ENCODE measurements at regions not wholly inside any gene's neighbourhood (a gene's known extent, or its start where the extent isn't known, plus 50 kb on each side); places are given as distances from the start of the nearest gene placed in this dataset.

GRCh38 chr4:188717661-188718060, 578.4 kb downstream of the TRIML1 start:
- Histone ChIP-seq H3K9me3 (no peaks in the 10 kb centered on the region), H3K27me3 (no peaks in the 10 kb centered on the region), H3K4me1 (no peaks in the 10 kb centered on the region), H3K36me3 (no peaks in the 10 kb centered on the region), H3K4me3 (no peak overlapping the region), H3K27ac (no peak overlapping the region)
- no peak for DNase-seq (ENCODE audit: low spot score in 2 of 2)
- TF ChIP-seq, protein P1, sequence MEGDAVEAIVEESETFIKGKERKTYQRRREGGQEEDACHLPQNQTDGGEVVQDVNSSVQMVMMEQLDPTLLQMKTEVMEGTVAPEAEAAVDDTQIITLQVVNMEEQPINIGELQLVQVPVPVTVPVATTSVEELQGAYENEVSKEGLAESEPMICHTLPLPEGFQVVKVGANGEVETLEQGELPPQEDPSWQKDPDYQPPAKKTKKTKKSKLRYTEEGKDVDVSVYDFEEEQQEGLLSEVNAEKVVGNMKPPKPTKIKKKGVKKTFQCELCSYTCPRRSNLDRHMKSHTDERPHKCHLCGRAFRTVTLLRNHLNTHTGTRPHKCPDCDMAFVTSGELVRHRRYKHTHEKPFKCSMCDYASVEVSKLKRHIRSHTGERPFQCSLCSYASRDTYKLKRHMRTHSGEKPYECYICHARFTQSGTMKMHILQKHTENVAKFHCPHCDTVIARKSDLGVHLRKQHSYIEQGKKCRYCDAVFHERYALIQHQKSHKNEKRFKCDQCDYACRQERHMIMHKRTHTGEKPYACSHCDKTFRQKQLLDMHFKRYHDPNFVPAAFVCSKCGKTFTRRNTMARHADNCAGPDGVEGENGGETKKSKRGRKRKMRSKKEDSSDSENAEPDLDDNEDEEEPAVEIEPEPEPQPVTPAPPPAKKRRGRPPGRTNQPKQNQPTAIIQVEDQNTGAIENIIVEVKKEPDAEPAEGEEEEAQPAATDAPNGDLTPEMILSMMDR (IDR thresholded peaks at IDR 0.05): no peak
- TF ChIP-seq POLR2AphosphoS5 (IDR thresholded peaks at IDR 0.05) (no peak), POLR2A (IDR thresholded peaks at IDR 0.05) (no peak)
- intact Hi-C loops (cut with DNase I; ENCODE audit: low total_unique reads): no loop called here

DNA sequence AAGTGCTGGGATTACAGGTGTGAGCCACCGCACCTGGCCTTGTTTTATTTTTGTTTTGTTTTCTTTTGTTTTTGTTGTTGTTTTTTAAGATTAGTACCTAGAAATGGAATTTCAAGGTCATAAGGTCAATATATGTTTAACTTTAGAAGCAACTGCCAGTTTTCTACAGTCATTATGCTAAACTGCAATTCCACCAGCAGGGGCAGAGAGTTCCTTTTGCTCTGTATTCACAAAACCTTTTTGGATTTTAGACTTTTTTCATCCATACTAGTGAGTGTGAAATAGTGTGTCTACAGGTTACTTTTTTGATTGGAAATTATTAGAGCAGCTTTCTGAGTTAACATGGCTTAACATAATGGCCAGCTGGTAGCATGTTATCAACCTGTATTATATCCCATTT, 580.6 kb downstream of the TRIML1 start:
- TF ChIP-seq, protein P1 (IDR thresholded peaks at IDR 0.05): no peak
- no peak for TF ChIP-seq POLR2AphosphoS5 (IDR thresholded peaks at IDR 0.05)
- Histone ChIP-seq H3K4me3 (no peak overlapping the region), H3K27me3 (no peaks in the 10 kb centered on the region), H3K4me1 (no peaks in the 10 kb centered on the region), H3K9me3 (no peaks in the 10 kb centered on the region), H3K27ac (no peak overlapping the region), H3K36me3 (no peaks in the 10 kb centered on the region)
- no peak for DNase-seq (ENCODE audit: low spot score in 2 of 2)
- intact Hi-C loops (cut with DNase I; ENCODE audit: low total_unique reads): no loop called here

DNA sequence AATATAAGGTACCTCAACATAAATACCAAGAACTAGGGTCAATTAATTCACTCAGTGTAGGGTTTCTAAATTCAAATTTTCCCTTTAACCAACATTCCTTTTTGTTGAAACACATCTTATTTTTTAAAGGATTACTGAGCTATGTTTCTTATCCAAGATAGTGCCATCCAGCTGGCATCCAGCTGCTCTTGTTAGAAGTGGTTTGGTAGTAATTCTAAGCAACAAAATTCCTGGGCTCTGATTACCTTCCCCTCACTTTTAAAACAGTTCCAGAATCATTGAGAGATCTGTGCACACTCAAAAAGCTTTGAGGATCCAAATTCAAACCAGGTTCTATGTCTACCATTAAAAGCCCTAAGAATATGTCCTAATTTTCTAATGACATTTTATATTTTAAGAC, 583.7 kb downstream of the TRIML1 start:
- intact Hi-C loops (cut with DNase I; ENCODE audit: low total_unique reads): no loop called here
- H3K27ac ChIP-seq: no peak overlapping the region
- H3K4me3 ChIP-seq: no peak overlapping the region
- no peaks in the 10 kb centered on the region for H3K27me3 ChIP-seq
- H3K36me3 ChIP-seq: no peaks in the 10 kb centered on the region
- DNase-seq (ENCODE audit: low spot score in 2 of 2): no peak
- H3K9me3 ChIP-seq: no peaks in the 10 kb centered on the region
- no peak for TF ChIP-seq POLR2A (IDR thresholded peaks at IDR 0.05)
- no peaks in the 10 kb centered on the region for H3K4me1 ChIP-seq

GRCh38 chr4:188727746-188728145, 588.5 kb downstream of the TRIML1 start:
- Histone ChIP-seq H3K36me3 (no peaks in the 10 kb centered on the region), H3K27ac (no peak overlapping the region), H3K9me3 (no peaks in the 10 kb centered on the region), H3K4me3 (no peak overlapping the region), H3K27me3 (no peaks in the 10 kb centered on the region), H3K4me1 (no peaks in the 10 kb centered on the region)
- TF ChIP-seq POLR2AphosphoS5 (IDR thresholded peaks at IDR 0.05) (no peak), POLR2A (IDR thresholded peaks at IDR 0.05) (no peak)
- TF ChIP-seq, protein P1 (IDR thresholded peaks at IDR 0.05): no peak
- DNase-seq (ENCODE audit: low spot score in 2 of 2): no peak
- intact Hi-C loops (cut with DNase I; ENCODE audit: low total_unique reads): no loop called here

DNA sequence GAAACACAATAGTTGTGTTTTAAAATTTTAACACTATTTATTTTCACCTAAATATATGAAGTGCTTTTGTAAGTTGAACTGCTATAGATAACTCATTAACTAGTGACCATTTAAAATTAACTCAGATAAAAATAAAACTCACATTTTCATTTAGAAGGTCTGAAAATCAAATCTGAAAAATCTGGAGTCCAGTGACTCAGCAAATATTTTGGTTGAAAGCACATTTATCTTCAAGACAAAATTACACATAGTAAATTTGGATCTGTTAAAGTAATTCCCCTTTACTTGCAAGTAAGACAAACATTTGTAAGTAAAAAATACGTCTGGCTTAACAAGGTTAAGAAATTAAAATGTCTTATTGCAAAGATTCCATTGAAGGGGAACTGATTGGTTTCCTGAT, 589.1 kb downstream of the TRIML1 start:
- Histone ChIP-seq H3K4me1 (no peaks in the 10 kb centered on the region), H3K27ac (no peak overlapping the region), H3K36me3 (no peaks in the 10 kb centered on the region), H3K9me3 (no peaks in the 10 kb centered on the region), H3K27me3 (no peaks in the 10 kb centered on the region), H3K4me3 (no peak overlapping the region)
- no peak for DNase-seq (ENCODE audit: low spot score in 2 of 2)
- TF ChIP-seq, protein P1 (IDR thresholded peaks at IDR 0.05): no peak
- TF ChIP-seq POLR2A (IDR thresholded peaks at IDR 0.05) (no peak), POLR2AphosphoS5 (IDR thresholded peaks at IDR 0.05) (no peak)
- intact Hi-C loops (cut with DNase I; ENCODE audit: low total_unique reads): no loop called here

GRCh38 chr4:188732131-188732530, 592.9 kb downstream of the TRIML1 start:
- H3K4me3 ChIP-seq: no peak overlapping the region
- intact Hi-C loops (cut with DNase I; ENCODE audit: low total_unique reads): no loop called here

More at GRCh38 chr4:188732131-188732530, 592.9 kb downstream of the TRIML1 start:
- Histone ChIP-seq H3K36me3 (no peaks in the 10 kb centered on the region), H3K27me3 (no peaks in the 10 kb centered on the region), H3K9me3 (no peaks in the 10 kb centered on the region), H3K27ac (no peak overlapping the region), H3K4me1 (no peaks in the 10 kb centered on the region)
- TF ChIP-seq, protein P1 (IDR thresholded peaks at IDR 0.05): no peak
- TF ChIP-seq POLR2A (IDR thresholded peaks at IDR 0.05): no peak
- TF ChIP-seq POLR2AphosphoS5 (IDR thresholded peaks at IDR 0.05): no peak
- DNase-seq (ENCODE audit: low spot score in 2 of 2): no peak
